Neural cell (in vitro differentiated cells): ENCODE measurements at regions not wholly inside any gene's neighbourhood (a gene's known extent, or its start where the extent isn't known, plus 50 kb on each side); places are given as distances from the start of the nearest gene placed in this dataset.

Experiments used
- H2AFZ ChIP-seq: fragments of 200-600, 300-800 bp; sonication (generic), shearing (Covaris generic); 2 replicates; pipeline ENCODE4 v1.6.0; 2014; ENCODE audit warnings: low read depth, mild to moderate bottlenecking, antibody characterized with exemption, low read length, moderate library complexity
- H3F3A ChIP-seq: fragments of 200-600 bp; shearing (Covaris generic); 2 replicates; pipeline ENCODE4 v1.6.1; 2016; ENCODE audit warnings: mild to moderate bottlenecking, moderate library complexity, mixed read lengths, antibody characterized with exemption, low read length; ENCODE audit not compliant: insufficient read depth, poor library complexity, severe bottlenecking
- H3K27ac ChIP-seq: fragments of 200-600, 300-800 bp; sonication (generic), shearing (Covaris generic); 2 replicates; pipeline ENCODE4 v1.5.1; 2014; ENCODE audit warnings: mild to moderate bottlenecking, low read length, moderate library complexity
- H3K27me3 ChIP-seq: fragments of 300-800, 200-600 bp; sonication (generic), shearing (Covaris generic); 2 replicates; pipeline ENCODE4 v1.6.0; 2014; ENCODE audit warnings: mild to moderate bottlenecking, low read depth, low read length, moderate library complexity; ENCODE audit not compliant: insufficient read depth
- H3K36me3 ChIP-seq: fragments of 300-800, 200-600 bp; sonication (generic), shearing (Covaris generic); 2 replicates; pipeline ENCODE4 v1.5.1; 2014; ENCODE audit warnings: mild to moderate bottlenecking, antibody characterized with exemption, low read length, moderate library complexity; ENCODE audit not compliant: insufficient read depth
- H3K4me2 ChIP-seq: fragments of 300-800, 200-600 bp; sonication (generic), shearing (Covaris generic); 2 replicates; pipeline ENCODE4 v1.6.0; 2014; ENCODE audit warnings: mild to moderate bottlenecking, low read length
- H3K4me3 ChIP-seq: fragments of 300-800, 200-600 bp; sonication (generic), shearing (Covaris generic); 2 replicates; pipeline ENCODE4 v1.5.1; 2014; ENCODE audit warnings: mild to moderate bottlenecking, low read length, moderate library complexity
- H3K79me2 ChIP-seq: fragments of 200-600 bp; shearing (Covaris generic); replicated peaks from 2 replicates; pipeline ENCODE4 v1.6.0; 2014; ENCODE audit warnings: mild to moderate bottlenecking, low read length, moderate library complexity; ENCODE audit not compliant: insufficient read depth
- H3K9ac ChIP-seq: fragments of 300-800, 200-600 bp; sonication (generic), shearing (Covaris generic); 2 replicates; pipeline ENCODE4 v1.6.1; 2016; ENCODE audit warnings: mild to moderate bottlenecking, low read length, mixed read lengths
- H3K9me2 ChIP-seq: fragments of 200-600 bp; shearing (Covaris generic); 2 replicates; pipeline ENCODE4 v1.6.1; 2016; ENCODE audit warnings: mild to moderate bottlenecking, low read length, mixed read lengths; ENCODE audit not compliant: insufficient read depth
- H3K9me3 ChIP-seq: fragments of 200-600, 300-800 bp; sonication (generic), shearing (Covaris generic); 2 replicates; pipeline ENCODE4 v1.6.1; 2016; ENCODE audit warnings: mild to moderate bottlenecking, mixed run types, low read length, moderate library complexity, mixed read lengths
- H4K20me1 ChIP-seq: fragments of 200-600 bp; shearing (Covaris generic); 2 replicates; pipeline ENCODE4 v1.6.1; 2016; ENCODE audit warnings: mild to moderate bottlenecking, mixed run types; ENCODE audit not compliant: insufficient read depth
- EP300 ChIP-seq: fragments of 450-650 bp; conservative IDR thresholded peaks from 2 replicates; pipeline ENCODE4 v1.6.1; 2014; ENCODE audit warnings: antibody characterized with exemption, mild to moderate bottlenecking, moderate library complexity; ENCODE audit not compliant: poor library complexity, severe bottlenecking
- EZH2 ChIP-seq: fragments of 200-600, 300-800 bp; shearing (Covaris generic), sonication (generic); IDR thresholded peaks from 2 replicates; pipeline ENCODE4 v1.6.1; 2014; ENCODE audit warnings: antibody characterized with exemption, low read length, borderline replicate concordance, mild to moderate bottlenecking; ENCODE audit not compliant: insufficient read depth, poor library complexity, severe bottlenecking
- MXI1 ChIP-seq: fragments of 450-650 bp; conservative IDR thresholded peaks from 2 replicates; pipeline ENCODE4 v1.6.1; 2014; ENCODE audit warnings: antibody characterized with exemption, mild to moderate bottlenecking; ENCODE audit not compliant: poor library complexity, severe bottlenecking
- POLR2AphosphoS5 ChIP-seq: IDR thresholded peaks from 2 replicates; pipeline ENCODE4 v1.6.1; 2012
- RAD21 ChIP-seq: fragments of 450-650 bp; conservative IDR thresholded peaks from 2 replicates; pipeline ENCODE4 v1.6.1; 2014; ENCODE audit warnings: antibody characterized with exemption, mild to moderate bottlenecking, moderate library complexity
- SMC3 ChIP-seq: fragments of 450-650 bp; conservative IDR thresholded peaks from 2 replicates; pipeline ENCODE4 v1.6.1; 2014; ENCODE audit warnings: antibody characterized with exemption, mild to moderate bottlenecking, moderate library complexity; ENCODE audit not compliant: poor library complexity
- TAF1 ChIP-seq: IDR thresholded peaks from 2 replicates; pipeline ENCODE4 v1.6.1; 2012; ENCODE audit warnings: low read depth
- TF ChIP-seq, protein P1 (sequence below): fragments of 450-650 bp; IDR thresholded peaks from 2 replicates; pipeline ENCODE4 v1.5.1; 2014; ENCODE audit warnings: antibody characterized with exemption, mild to moderate bottlenecking, moderate library complexity; ENCODE audit not compliant: poor library complexity, severe bottlenecking
- TF ChIP-seq, protein P2 (sequence below): IDR thresholded peaks from 2 replicates; pipeline ENCODE4 v1.6.1; 2012; ENCODE audit warnings: borderline replicate concordance

DNA sequence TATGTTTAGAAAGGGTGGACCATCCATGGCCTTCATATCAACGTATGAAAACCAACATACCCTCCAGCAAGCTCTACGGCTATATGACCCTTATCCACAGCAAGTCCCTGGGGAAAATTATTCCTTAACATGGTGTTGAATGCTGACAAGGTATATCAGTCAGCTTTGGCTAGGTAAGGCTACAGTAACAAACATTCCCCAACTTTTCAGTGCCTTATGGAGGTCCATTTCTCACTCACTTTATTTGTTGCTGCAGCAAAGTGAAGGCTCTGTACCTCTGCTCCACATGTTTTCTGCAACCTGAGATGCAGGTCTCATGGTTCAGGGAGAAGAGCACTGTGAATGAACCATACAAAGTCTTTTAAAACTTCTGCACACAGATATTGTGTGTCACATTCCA lies 83.8 kb upstream of the TOX3 start:
- Histone ChIP-seq H2AFZ (no peak overlapping the region), H3K9ac (no peak overlapping the region), H3F3A (no peaks in the 10 kb centered on the region), H3K9me3 (peaks cover 5% of the 10 kb centered on the region), H4K20me1 (no peaks in the 10 kb centered on the region), H3K4me3 (no peak overlapping the region), H3K27me3 (no peaks in the 10 kb centered on the region), H3K27ac (no peak overlapping the region), H3K79me2 (no peaks in the 10 kb centered on the region), H3K4me2 (no peak overlapping the region), H3K36me3 (no peaks in the 10 kb centered on the region), H3K9me2 (no peaks in the 10 kb centered on the region)
- no peak for TF ChIP-seq RAD21
- no peak for TF ChIP-seq EP300
- no peak for TF ChIP-seq EZH2
- TF ChIP-seq, protein P1, sequence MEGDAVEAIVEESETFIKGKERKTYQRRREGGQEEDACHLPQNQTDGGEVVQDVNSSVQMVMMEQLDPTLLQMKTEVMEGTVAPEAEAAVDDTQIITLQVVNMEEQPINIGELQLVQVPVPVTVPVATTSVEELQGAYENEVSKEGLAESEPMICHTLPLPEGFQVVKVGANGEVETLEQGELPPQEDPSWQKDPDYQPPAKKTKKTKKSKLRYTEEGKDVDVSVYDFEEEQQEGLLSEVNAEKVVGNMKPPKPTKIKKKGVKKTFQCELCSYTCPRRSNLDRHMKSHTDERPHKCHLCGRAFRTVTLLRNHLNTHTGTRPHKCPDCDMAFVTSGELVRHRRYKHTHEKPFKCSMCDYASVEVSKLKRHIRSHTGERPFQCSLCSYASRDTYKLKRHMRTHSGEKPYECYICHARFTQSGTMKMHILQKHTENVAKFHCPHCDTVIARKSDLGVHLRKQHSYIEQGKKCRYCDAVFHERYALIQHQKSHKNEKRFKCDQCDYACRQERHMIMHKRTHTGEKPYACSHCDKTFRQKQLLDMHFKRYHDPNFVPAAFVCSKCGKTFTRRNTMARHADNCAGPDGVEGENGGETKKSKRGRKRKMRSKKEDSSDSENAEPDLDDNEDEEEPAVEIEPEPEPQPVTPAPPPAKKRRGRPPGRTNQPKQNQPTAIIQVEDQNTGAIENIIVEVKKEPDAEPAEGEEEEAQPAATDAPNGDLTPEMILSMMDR = no peak
- TF ChIP-seq POLR2AphosphoS5 = no peak
- TF ChIP-seq, protein P2, sequence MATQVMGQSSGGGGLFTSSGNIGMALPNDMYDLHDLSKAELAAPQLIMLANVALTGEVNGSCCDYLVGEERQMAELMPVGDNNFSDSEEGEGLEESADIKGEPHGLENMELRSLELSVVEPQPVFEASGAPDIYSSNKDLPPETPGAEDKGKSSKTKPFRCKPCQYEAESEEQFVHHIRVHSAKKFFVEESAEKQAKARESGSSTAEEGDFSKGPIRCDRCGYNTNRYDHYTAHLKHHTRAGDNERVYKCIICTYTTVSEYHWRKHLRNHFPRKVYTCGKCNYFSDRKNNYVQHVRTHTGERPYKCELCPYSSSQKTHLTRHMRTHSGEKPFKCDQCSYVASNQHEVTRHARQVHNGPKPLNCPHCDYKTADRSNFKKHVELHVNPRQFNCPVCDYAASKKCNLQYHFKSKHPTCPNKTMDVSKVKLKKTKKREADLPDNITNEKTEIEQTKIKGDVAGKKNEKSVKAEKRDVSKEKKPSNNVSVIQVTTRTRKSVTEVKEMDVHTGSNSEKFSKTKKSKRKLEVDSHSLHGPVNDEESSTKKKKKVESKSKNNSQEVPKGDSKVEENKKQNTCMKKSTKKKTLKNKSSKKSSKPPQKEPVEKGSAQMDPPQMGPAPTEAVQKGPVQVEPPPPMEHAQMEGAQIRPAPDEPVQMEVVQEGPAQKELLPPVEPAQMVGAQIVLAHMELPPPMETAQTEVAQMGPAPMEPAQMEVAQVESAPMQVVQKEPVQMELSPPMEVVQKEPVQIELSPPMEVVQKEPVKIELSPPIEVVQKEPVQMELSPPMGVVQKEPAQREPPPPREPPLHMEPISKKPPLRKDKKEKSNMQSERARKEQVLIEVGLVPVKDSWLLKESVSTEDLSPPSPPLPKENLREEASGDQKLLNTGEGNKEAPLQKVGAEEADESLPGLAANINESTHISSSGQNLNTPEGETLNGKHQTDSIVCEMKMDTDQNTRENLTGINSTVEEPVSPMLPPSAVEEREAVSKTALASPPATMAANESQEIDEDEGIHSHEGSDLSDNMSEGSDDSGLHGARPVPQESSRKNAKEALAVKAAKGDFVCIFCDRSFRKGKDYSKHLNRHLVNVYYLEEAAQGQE = no peak
- TF ChIP-seq TAF1 = no peak
- TF ChIP-seq MXI1 = no peak
- no peak for TF ChIP-seq SMC3

DNA sequence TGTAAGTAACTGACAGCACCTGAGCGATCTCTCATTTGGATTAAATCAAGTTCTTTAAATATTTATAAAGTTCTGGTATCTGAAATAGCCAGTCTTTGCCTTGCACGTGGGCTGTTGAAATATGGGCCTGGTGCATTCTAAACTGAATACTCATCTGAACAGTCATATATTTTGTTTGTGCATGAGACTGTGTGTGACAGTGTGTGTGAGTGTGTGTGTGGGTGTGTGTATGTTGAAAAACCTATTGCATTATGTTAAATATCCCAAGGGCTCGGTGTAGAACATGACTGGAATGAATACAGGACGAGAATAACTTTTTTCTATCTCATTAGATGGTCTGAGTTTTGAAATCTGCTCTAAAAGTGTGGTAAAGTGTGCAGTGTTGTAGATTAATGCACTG lies 82.4 kb upstream of the TOX3 start:
- H3K36me3 ChIP-seq = no peaks in the 10 kb centered on the region
- no peaks in the 10 kb centered on the region for H3F3A ChIP-seq
- H4K20me1 ChIP-seq = no peaks in the 10 kb centered on the region
- H2AFZ ChIP-seq = no peak overlapping the region
- peaks cover 5% of the 10 kb centered on the region for H3K9me3 ChIP-seq
- peak overlapping the region; percentile 62 for H3K27ac ChIP-seq
- no peaks in the 10 kb centered on the region for H3K79me2 ChIP-seq
- H3K4me2 ChIP-seq = no peak overlapping the region
- no peak overlapping the region for H3K4me3 ChIP-seq
- H3K9ac ChIP-seq = peak overlapping the region; percentile 45
- TF ChIP-seq EZH2 = no peak
- no peak for TF ChIP-seq SMC3
- no peak for TF ChIP-seq POLR2AphosphoS5
- TF ChIP-seq RAD21 = no peak
- no peak for TF ChIP-seq EP300
- TF ChIP-seq, protein P1 = no peak
- H3K27me3 ChIP-seq = no peaks in the 10 kb centered on the region
- no peaks in the 10 kb centered on the region for H3K9me2 ChIP-seq
